Progenitor cell of endocrine pancreas (in vitro differentiated cells): ENCODE measurements at regions not wholly inside any gene's neighbourhood (a gene's known extent, or its start where the extent isn't known, plus 50 kb on each side); places are given as distances from the start of the nearest gene placed in this dataset.
"Not testable (repeated sequence)": the region's sequence is repeated elsewhere in the genome, so short reads cannot be mapped to it uniquely, and the experiment has no call there.

Source experiments
- DNase-seq: peaks from one replicate; pipeline ENCODE4 v3.0.0; 2021; ENCODE audit warnings: low spot score; ENCODE audit not compliant: unreplicated experiment
- H3K27ac Mint-ChIP-seq: 2 replicates; pipeline ENCODE4 v1.8.0; 2021; ENCODE audit warnings: mild to moderate bottlenecking, moderate library complexity, mixed read lengths
- H3K27me3 Mint-ChIP-seq: 2 replicates; pipeline ENCODE4 v1.8.0; 2021; ENCODE audit warnings: mixed read lengths
- H3K36me3 Mint-ChIP-seq: 2 replicates; pipeline ENCODE4 v1.8.0; 2022; ENCODE audit warnings: mixed read lengths; ENCODE audit not compliant: insufficient read depth
- H3K4me1 Mint-ChIP-seq: 2 replicates; pipeline ENCODE4 v1.8.0; 2021; ENCODE audit warnings: low read depth, mixed read lengths
- H3K4me3 Mint-ChIP-seq: 2 replicates; pipeline ENCODE4 v1.8.0; 2021; ENCODE audit warnings: low read depth, mild to moderate bottlenecking, moderate library complexity, mixed read lengths
- H3K9me3 Mint-ChIP-seq: 2 replicates; pipeline ENCODE4 v1.8.0; 2021; ENCODE audit warnings: low read depth, mixed read lengths
- CTCF ChIP-seq: fragments of 200-600 bp; sonication (generic); IDR thresholded peaks from one replicate; pipeline ENCODE4 v1.5.0; 2021; ENCODE audit warnings: antibody characterized with exemption, mild to moderate bottlenecking; ENCODE audit not compliant: unreplicated experiment

GRCh38 chr2:18957909-18958308 is 368.5 kb upstream of the NT5C1B start:
- no peaks in the 10 kb centered on the region for H3K27me3 Mint-ChIP-seq
- peaks cover 6% of the 10 kb centered on the region for H3K9me3 Mint-ChIP-seq
- H3K36me3 Mint-ChIP-seq: no peaks in the 10 kb centered on the region
- no peak for TF ChIP-seq CTCF
- DNase-seq: no peak
- no peak overlapping the region for H3K4me3 Mint-ChIP-seq
- H3K27ac Mint-ChIP-seq: no peak overlapping the region
- no peaks in the 10 kb centered on the region for H3K4me1 Mint-ChIP-seq

GRCh38 chr2:18950361-18950851 is 361.0 kb upstream of the NT5C1B start:
- Mint-ChIP-seq H3K9me3 (peaks cover 5% of the 10 kb centered on the region), H3K4me3 (no peak overlapping the region), H3K36me3 (no peaks in the 10 kb centered on the region), H3K27ac (no peak overlapping the region), H3K4me1 (no peaks in the 10 kb centered on the region), H3K27me3 (no peaks in the 10 kb centered on the region)
- no peak for DNase-seq
- no peak for TF ChIP-seq CTCF

GRCh38 chr2:18949871-18950270 is 360.5 kb upstream of the NT5C1B start:
- TF ChIP-seq CTCF: no peak
- no peaks in the 10 kb centered on the region for H3K27me3 Mint-ChIP-seq
- H3K9me3 Mint-ChIP-seq: no peaks in the 10 kb centered on the region
- no peaks in the 10 kb centered on the region for H3K4me1 Mint-ChIP-seq
- H3K36me3 Mint-ChIP-seq: no peaks in the 10 kb centered on the region
- no peak for DNase-seq
- H3K27ac Mint-ChIP-seq: no peak overlapping the region
- no peak overlapping the region for H3K4me3 Mint-ChIP-seq

GRCh38 chr2:18940184-18940583 is 350.8 kb upstream of the NT5C1B start:
- H3K4me3 Mint-ChIP-seq: no peak overlapping the region
- no peaks in the 10 kb centered on the region for H3K4me1 Mint-ChIP-seq
- no peak overlapping the region for H3K27ac Mint-ChIP-seq
- no peaks in the 10 kb centered on the region for H3K36me3 Mint-ChIP-seq
- TF ChIP-seq CTCF: no peak
- H3K9me3 Mint-ChIP-seq: no peaks in the 10 kb centered on the region
- no peaks in the 10 kb centered on the region for H3K27me3 Mint-ChIP-seq
- no peak for DNase-seq

GRCh38 chr2:18939740-18940139 is 350.4 kb upstream of the NT5C1B start:
- not testable (repeated sequence) for H3K9me3 Mint-ChIP-seq, H3K36me3 Mint-ChIP-seq, DNase-seq, H3K4me1 Mint-ChIP-seq, H3K27ac Mint-ChIP-seq, H3K4me3 Mint-ChIP-seq, H3K27me3 Mint-ChIP-seq

GRCh38 chr2:18934886-18935285 is 345.5 kb upstream of the NT5C1B start:
- no peak for DNase-seq
- H3K9me3 Mint-ChIP-seq: peaks cover 3% of the 10 kb centered on the region
- no peak for TF ChIP-seq CTCF
- H3K36me3 Mint-ChIP-seq: no peaks in the 10 kb centered on the region
- H3K4me3 Mint-ChIP-seq: no peak overlapping the region
- H3K4me1 Mint-ChIP-seq: no peaks in the 10 kb centered on the region
- no peaks in the 10 kb centered on the region for H3K27me3 Mint-ChIP-seq
- no peak overlapping the region for H3K27ac Mint-ChIP-seq
